Endothelial cell of umbilical vein (primary cell): ENCODE measurements at regions not wholly inside any gene's neighbourhood (a gene's known extent, or its start where the extent isn't known, plus 50 kb on each side); places are given as distances from the start of the nearest gene placed in this dataset.

Experiments
- CTCF ChIP-seq, 2 donors: IDR thresholded peaks; 1 replicate in 1 of 2; 2 replicates in 1 of 2; pipeline ENCODE4 v1.5.1; 2011; ENCODE audit warnings: low read length in 2 of 2, mild to moderate bottlenecking in 2 of 2, moderate library complexity in 2 of 2, control low read depth in 1 of 2, inconsistent platforms in 1 of 2, low read depth in 1 of 2; ENCODE audit not compliant: insufficient read depth in 1 of 2; ENCODE audit errors: extremely low read depth in 1 of 2
- EZH2 ChIP-seq: IDR thresholded peaks from 2 replicates; pipeline ENCODE4 v1.6.1; 2012; ENCODE audit warnings: borderline replicate concordance, low read depth, mild to moderate bottlenecking, moderate library complexity, low read length, inconsistent platforms; ENCODE audit not compliant: severe bottlenecking
- FOS ChIP-seq: IDR thresholded peaks from 2 replicates; pipeline ENCODE4 v1.6.1; 2011; ENCODE audit warnings: mild to moderate bottlenecking, low read length, moderate library complexity, borderline replicate concordance; ENCODE audit not compliant: insufficient read depth
- POLR2A ChIP-seq: IDR thresholded peaks from 2 replicates; pipeline ENCODE4 v1.6.1; 2012; ENCODE audit warnings: low read depth, mild to moderate bottlenecking, control low read depth, low read length
- POLR2AphosphoS5 ChIP-seq: IDR thresholded peaks from 2 replicates; pipeline ENCODE4 v1.6.1; 2012; ENCODE audit warnings: low read depth, mild to moderate bottlenecking, control low read depth, low read length, moderate library complexity; ENCODE audit not compliant: insufficient read depth
- TF ChIP-seq, protein P1 (sequence below): IDR thresholded peaks from 2 replicates; pipeline ENCODE4 v1.6.1; 2011; ENCODE audit not compliant: insufficient read depth, insufficient read length

DNA sequence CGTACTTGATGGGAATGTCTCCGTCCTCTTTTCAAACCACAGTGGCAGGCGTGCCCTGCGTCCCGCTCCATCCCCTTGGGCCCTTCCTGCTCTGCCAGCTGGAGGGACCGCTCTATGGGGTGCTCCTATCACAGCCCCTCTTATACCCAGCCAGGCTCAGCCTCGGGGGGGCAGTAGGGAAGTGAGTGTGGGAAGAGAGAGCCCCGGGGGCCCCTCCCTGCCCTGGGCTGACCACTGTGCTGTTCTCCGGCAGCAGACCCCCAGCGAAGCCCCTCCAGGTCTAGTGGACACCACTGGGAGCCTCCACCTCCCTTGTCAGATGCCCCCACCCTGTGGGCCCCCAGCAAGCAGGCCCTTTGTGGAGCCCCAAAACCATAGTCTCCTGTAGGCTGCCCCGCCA lies 572.5 kb downstream of the BRD1 start:
- TF ChIP-seq CTCF (IDR thresholded peaks at IDR 0.05; ENCODE audit: extremely low read depth in 1 of 2, insufficient read depth in 1 of 2, low read depth in 1 of 2, low read length in 2 of 2) (no peak), POLR2A (no peak), EZH2 (no peak), POLR2AphosphoS5 (no peak), FOS (no peak)
- TF ChIP-seq, protein P1, sequence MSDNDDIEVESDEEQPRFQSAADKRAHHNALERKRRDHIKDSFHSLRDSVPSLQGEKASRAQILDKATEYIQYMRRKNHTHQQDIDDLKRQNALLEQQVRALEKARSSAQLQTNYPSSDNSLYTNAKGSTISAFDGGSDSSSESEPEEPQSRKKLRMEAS = no peak
